NCI-H1092 treated with DMSO at 0.1 percent for 48 hours (cell line): ENCODE measurements at regions not wholly inside any gene's neighbourhood (a gene's known extent, or its start where the extent isn't known, plus 50 kb on each side); places are given as distances from the start of the nearest gene placed in this dataset.

Experiments used
- DNase-seq: peaks from one replicate; lab custom pipeline; 2025; lab: John Stamatoyannopoulos, UW

- no peak for DNase-seq
Observed at GRCh38 chr4:152112887-152113286, 352.1 kb upstream of the GATB start.

- DNase-seq, result no peak
Observed at GRCh38 chr4:152112190-152112589, 351.4 kb upstream of the GATB start.

- DNase-seq, result no peak
Observed at GRCh38 chr4:152110780-152111179, 350.0 kb upstream of the GATB start.

- DNase-seq, result peak; percentile 21
Observed at GRCh38 chr4:152109531-152110509, 349.0 kb upstream of the GATB start.

GRCh38 chr4:152107736-152108500, 347.1 kb upstream of the GATB start:
- DNase-seq, result no peak

- DNase-seq, result no peak
Observed at GRCh38 chr4:152106781-152107321, 346.0 kb upstream of the GATB start.

GRCh38 chr4:152106113-152106763, 345.4 kb upstream of the GATB start:
- DNase-seq, result no peak

- no peak for DNase-seq
Observed at GRCh38 chr4:152104901-152105357, 344.1 kb upstream of the GATB start.

- no peak for DNase-seq
Observed at GRCh38 chr4:152104356-152104755, 343.5 kb upstream of the GATB start.

- DNase-seq, result no peak
Observed at GRCh38 chr4:152103181-152103901, 342.5 kb upstream of the GATB start.

GRCh38 chr4:152102436-152103000, 341.7 kb upstream of the GATB start:
- no peak for DNase-seq

GRCh38 chr4:152101556-152102435, 341.0 kb upstream of the GATB start:
- DNase-seq, result no peak

- DNase-seq, result no peak
Observed at GRCh38 chr4:152100379-152101201, 339.8 kb upstream of the GATB start.

GRCh38 chr4:152099981-152100378, 339.2 kb upstream of the GATB start:
- DNase-seq, result no peak

GRCh38 chr4:152099555-152099954, 338.7 kb upstream of the GATB start:
- DNase-seq, result no peak

- DNase-seq, result no peak
Observed at GRCh38 chr4:152099061-152099425, 338.2 kb upstream of the GATB start.

GRCh38 chr4:152098365-152099060, 337.7 kb upstream of the GATB start:
- DNase-seq, result no peak

- DNase-seq, result no peak
Observed at GRCh38 chr4:152097371-152097770, 336.6 kb upstream of the GATB start.

GRCh38 chr4:152095701-152096070, 334.9 kb upstream of the GATB start:
- DNase-seq, result no peak
